ENCODE measurements at regions not wholly inside any gene's neighbourhood (a gene's known extent, or its start where the extent isn't known, plus 50 kb on each side); places are given as distances from the start of the nearest gene placed in this dataset.

DNA sequence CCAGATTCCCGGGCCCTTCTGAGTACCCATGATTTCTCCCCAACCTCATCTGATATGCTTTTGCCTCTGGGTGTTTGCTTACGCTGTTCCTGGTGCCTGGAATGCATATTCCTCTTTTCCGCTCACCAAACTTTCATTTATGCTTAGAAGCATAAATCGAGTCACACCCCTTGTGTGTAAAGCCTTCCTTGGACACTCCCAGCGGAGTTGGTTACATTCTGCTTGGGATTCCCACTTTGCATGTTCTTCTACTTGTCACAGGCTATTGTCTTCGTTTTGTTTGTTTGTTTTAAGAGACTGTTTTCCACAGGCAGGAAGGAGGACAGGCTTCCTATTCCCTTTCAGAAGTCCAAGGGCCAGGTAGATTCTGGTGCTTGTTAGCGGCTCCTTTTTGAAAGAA is 76.5 kb downstream of the SEC61B start:
- Histone ChIP-seq H3K27ac (no peak overlapping the region), H3K4me3 (no peak overlapping the region), H3K4me2 (no peak overlapping the region), H3K9me3 (no peaks in the 10 kb centered on the region), H3K4me1 (no peaks in the 10 kb centered on the region)
- no peak for FAIRE-seq
- ChIA-PET POLR2A (no interaction called here), CTCF (no interaction called here)
- ATAC-seq = no peak
- no peak for DNase-seq (ENCODE audit: low read depth in 1 of 2, low spot score in 1 of 2)
- TF ChIP-seq EP300 (IDR thresholded peaks at IDR 0.05) (no peak), HEYL (CRISPR knock-in tag; IDR thresholded peaks at IDR 0.05) (no peak), ESRRA (IDR thresholded peaks at IDR 0.05; ENCODE audit: borderline replicate concordance, low read length) (no peak), SMC3 (IDR thresholded peaks at IDR 0.05) (no peak), GATA3 (IDR thresholded peaks at IDR 0.05; ENCODE audit: borderline replicate concordance) (no peak), JUN (IDR thresholded peaks at IDR 0.05) (no peak), EHF (CRISPR knock-in tag; IDR thresholded peaks at IDR 0.05) (no peak)
- WGBS (ENCODE audit: missing lambda C conversion rate) = 36% methylated on average over 7 of the region's 7 CpGs

DNA sequence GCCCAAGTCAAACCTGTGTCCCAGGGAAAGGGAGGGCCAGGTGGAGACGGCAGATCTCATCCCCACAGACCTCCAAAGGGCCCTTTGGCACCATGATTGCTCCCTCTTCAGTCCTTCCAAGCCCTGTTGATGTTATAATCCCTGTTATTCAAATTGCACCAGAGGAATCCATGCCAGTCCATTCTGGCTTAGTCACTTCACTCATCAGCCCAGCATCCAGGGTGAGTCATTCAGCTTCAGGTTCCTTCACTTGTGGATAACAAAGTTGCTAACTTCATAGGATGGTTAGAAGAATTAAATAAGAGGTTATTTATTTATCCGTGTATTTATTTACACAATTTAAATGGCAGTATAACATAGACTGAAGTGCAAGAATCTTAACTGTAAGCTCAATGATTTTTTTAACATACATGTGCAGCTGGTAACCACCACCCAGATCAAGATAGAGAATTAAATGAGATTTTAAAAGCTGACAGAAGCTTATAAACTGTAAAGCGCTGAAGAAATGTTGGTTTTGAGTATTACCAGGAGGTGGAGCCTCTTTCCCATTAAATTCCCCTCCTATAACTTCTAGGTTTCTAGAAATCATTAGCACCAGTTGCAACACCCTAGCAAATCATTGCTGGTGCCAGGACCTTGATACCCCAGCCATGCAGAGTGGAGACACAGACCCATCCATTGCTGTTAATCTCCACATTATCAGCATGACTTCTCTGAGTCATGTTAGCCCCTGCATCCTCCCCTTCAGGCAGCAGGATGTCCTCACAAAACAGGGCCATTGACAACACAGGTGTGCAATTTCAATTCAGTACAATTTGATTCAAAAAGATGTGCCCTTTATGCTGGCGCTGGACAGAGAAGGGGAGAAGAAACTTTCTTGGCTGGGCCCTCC is 77.4 kb downstream of the SEC61B start:
- ATAC-seq (peak; percentile 55 to 68; a peak in 5 of 6 replicates), FAIRE-seq (no peak), DNase-seq (ENCODE audit: low read depth in 1 of 2, low spot score in 1 of 2) (peak in 1 of 2 experiments; percentile 20)
- 13% methylated on average over 4 of the region's 4 CpGs for WGBS (ENCODE audit: missing lambda C conversion rate)
- H3K4me3 ChIP-seq = no peak overlapping the region
- H3K4me1 ChIP-seq = no peaks in the 10 kb centered on the region
- no peak overlapping the region for H3K27ac ChIP-seq
- POLR2A ChIA-PET = no interaction called here
- H3K4me2 ChIP-seq = no peak overlapping the region
- CTCF ChIA-PET = interaction anchor here (0.9 to 1.2 kb wide), 2 partner anchors 9 to 146 kb away, joined by 3 read pairs; no protein-coding TSS in a partner anchor
- TF ChIP-seq HOXA7 (CRISPR knock-in tag; IDR thresholded peaks at IDR 0.05) (no peak), RAD21 (conservative IDR thresholded peaks at IDR 0.05 in 1 of 2, IDR thresholded peaks at IDR 0.05 in 1 of 2) (peak; percentile 41 to 46; a peak in 4 of 5 replicates), SMC3 (IDR thresholded peaks at IDR 0.05) (peak; percentile 22; the same call in 1 of the 3 replicates), CHD2 (IDR thresholded peaks at IDR 0.05; ENCODE audit: low read length, partially characterized antibody) (no peak), MYC (IDR thresholded peaks at IDR 0.05; ENCODE audit: borderline replicate concordance, low read length) (no peak), POLR2A (IDR thresholded peaks at IDR 0.05; ENCODE audit: low read length) (no peak)
- TF ChIP-seq, protein P1, sequence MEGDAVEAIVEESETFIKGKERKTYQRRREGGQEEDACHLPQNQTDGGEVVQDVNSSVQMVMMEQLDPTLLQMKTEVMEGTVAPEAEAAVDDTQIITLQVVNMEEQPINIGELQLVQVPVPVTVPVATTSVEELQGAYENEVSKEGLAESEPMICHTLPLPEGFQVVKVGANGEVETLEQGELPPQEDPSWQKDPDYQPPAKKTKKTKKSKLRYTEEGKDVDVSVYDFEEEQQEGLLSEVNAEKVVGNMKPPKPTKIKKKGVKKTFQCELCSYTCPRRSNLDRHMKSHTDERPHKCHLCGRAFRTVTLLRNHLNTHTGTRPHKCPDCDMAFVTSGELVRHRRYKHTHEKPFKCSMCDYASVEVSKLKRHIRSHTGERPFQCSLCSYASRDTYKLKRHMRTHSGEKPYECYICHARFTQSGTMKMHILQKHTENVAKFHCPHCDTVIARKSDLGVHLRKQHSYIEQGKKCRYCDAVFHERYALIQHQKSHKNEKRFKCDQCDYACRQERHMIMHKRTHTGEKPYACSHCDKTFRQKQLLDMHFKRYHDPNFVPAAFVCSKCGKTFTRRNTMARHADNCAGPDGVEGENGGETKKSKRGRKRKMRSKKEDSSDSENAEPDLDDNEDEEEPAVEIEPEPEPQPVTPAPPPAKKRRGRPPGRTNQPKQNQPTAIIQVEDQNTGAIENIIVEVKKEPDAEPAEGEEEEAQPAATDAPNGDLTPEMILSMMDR (IDR thresholded peaks at IDR 0.05) = peak; percentile 28; the same call in 2 of the 3 replicates
- H3K9me3 ChIP-seq = no peaks in the 10 kb centered on the region

DNA sequence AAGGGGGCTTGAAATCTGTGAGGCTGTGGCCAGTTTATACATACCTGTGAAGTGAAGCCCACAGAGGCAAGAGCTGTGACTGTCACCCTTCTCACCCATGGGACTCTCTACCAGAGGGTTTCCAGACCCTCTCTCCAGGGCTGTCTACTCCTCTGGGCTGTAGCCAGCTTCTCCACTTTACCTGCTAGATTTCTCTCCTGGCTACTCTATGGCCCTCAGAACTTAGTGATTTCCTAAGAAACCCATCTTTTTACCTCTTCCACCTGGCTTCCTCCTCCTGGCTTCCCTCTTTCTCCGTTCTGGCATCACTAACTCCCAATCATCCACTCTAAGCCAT is 78.0 kb downstream of the SEC61B start:
- no peak overlapping the region for H3K4me3 ChIP-seq
- peak in 1 of 2 experiments; percentile 19; a peak in 2 of 6 replicates for ATAC-seq
- no peak overlapping the region for H3K27ac ChIP-seq
- no peaks in the 10 kb centered on the region for H3K9me3 ChIP-seq
- no peak for TF ChIP-seq HDAC2 (IDR thresholded peaks at IDR 0.05)
- TF ChIP-seq JUN (IDR thresholded peaks at IDR 0.05) = no peak
- no peak for TF ChIP-seq RAD21 (conservative IDR thresholded peaks at IDR 0.05 in 1 of 2, IDR thresholded peaks at IDR 0.05 in 1 of 2)
- no peak for TF ChIP-seq RCOR1 (IDR thresholded peaks at IDR 0.05; ENCODE audit: low read depth, low read length)
- no peak for TF ChIP-seq HOXB13 (CRISPR knock-in tag; IDR thresholded peaks at IDR 0.05; ENCODE audit: low read depth)
- TF ChIP-seq FOSB (CRISPR knock-in tag; IDR thresholded peaks at IDR 0.05) = no peak
- TF ChIP-seq, protein P2, sequence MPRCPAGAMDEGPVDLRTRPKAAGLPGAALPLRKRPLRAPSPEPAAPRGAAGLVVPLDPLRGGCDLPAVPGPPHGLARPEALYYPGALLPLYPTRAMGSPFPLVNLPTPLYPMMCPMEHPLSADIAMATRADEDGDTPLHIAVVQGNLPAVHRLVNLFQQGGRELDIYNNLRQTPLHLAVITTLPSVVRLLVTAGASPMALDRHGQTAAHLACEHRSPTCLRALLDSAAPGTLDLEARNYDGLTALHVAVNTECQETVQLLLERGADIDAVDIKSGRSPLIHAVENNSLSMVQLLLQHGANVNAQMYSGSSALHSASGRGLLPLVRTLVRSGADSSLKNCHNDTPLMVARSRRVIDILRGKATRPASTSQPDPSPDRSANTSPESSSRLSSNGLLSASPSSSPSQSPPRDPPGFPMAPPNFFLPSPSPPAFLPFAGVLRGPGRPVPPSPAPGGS (IDR thresholded peaks at IDR 0.05) = no peak
- no peak for TF ChIP-seq NFE2L2 (conservative IDR thresholded peaks at IDR 0.05; ENCODE audit: low read length)
- no peak for TF ChIP-seq MYC (IDR thresholded peaks at IDR 0.05; ENCODE audit: borderline replicate concordance, low read length)
- TF ChIP-seq HOXB5 (CRISPR knock-in tag; IDR thresholded peaks at IDR 0.05) = no peak
- no peak for TF ChIP-seq TFCP2L1 (CRISPR knock-in tag; IDR thresholded peaks at IDR 0.05)
- no peak for TF ChIP-seq CHD2 (IDR thresholded peaks at IDR 0.05; ENCODE audit: low read length, partially characterized antibody)
- TF ChIP-seq POLR2AphosphoS2 (conservative IDR thresholded peaks at IDR 0.05; ENCODE audit: low read length) = no peak
- 0% methylated on average over 1 of the region's 1 CpG for WGBS (ENCODE audit: missing lambda C conversion rate)
- POLR2A ChIA-PET = no interaction called here
- H3K4me2 ChIP-seq = no peak overlapping the region
- CTCF ChIA-PET = interaction anchor here (1.2 kb wide), 1 partner anchor 145 kb away, joined by 3 read pairs; no protein-coding TSS in a partner anchor
- no peak for FAIRE-seq
- no peaks in the 10 kb centered on the region for H3K4me1 ChIP-seq
- DNase-seq (ENCODE audit: low read depth in 1 of 2, low spot score in 1 of 2) = no peak
